Raji (cell line): ENCODE measurements at regions not wholly inside any gene's neighbourhood (a gene's known extent, or its start where the extent isn't known, plus 50 kb on each side); places are given as distances from the start of the nearest gene placed in this dataset.

Experiments
- POLR2A ChIP-seq: IDR thresholded peaks from 2 replicates; pipeline ENCODE4 v1.6.1; 2011; ENCODE audit warnings: low read depth, low read length, control low read depth; ENCODE audit not compliant: insufficient read depth

- TF ChIP-seq POLR2A, result no peak
Measured at GRCh38 chr5:30932273-30933017, 261.0 kb upstream of the CDH6 start.

DNA sequence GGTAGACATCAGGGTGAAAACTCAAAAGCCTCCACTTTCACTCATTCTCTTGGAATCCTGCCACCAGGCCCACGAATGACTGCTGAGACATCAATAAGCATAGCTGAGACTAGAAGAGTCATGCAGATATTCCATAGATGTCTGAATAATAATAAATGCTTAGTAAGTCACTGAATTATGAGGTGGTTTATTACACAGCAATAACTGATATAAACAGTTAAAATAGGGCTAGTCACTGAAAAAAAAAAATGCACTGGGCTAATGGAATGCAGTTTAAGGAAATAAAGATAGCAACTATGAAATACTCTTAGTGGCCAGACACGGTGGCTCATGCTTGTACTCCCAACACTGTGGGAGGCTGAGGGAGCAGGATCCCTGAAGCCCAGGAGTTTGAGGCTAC is 262.8 kb upstream of the CDH6 start:
- TF ChIP-seq POLR2A, result no peak

GRCh38 chr5:30928956-30929355 is 264.5 kb upstream of the CDH6 start:
- no peak for TF ChIP-seq POLR2A

DNA sequence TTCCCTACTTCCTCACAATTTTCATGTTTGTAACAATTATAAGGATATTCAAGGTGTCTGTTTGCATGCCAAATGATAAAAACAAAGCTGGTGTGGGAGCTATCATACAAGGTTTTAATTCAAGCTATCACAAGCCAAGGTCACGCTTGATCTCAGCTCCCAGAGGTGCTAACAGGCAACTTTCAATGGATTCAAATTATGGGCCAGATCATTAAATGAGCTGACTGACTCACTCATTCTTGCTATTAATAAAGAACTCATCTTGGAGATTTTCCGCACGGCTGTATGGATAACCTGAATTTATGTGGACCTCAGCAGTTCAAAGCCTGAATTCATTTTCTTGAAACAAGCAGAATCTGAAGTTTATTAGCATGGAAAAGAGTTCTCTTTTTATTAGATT is 267.3 kb upstream of the CDH6 start:
- TF ChIP-seq POLR2A, result no peak

DNA sequence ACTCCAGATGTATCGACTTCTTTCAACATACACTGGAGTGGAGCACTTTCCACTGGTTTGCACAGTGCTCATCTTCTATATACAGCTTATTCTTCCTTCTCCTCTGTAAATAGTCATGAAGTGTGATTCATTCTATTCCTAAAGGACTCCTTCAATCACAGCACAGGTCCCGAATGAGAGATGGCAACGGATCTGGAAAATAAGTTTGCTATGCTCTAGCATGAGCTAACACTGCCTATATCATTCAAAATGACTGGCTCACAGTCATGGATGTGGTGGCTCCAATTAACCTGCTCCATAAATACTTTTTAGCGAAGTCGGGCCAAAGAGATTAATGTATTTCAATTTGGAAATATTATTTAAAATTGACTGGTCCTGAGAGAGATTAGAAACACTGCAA is 272.1 kb upstream of the CDH6 start:
- no peak for TF ChIP-seq POLR2A

DNA sequence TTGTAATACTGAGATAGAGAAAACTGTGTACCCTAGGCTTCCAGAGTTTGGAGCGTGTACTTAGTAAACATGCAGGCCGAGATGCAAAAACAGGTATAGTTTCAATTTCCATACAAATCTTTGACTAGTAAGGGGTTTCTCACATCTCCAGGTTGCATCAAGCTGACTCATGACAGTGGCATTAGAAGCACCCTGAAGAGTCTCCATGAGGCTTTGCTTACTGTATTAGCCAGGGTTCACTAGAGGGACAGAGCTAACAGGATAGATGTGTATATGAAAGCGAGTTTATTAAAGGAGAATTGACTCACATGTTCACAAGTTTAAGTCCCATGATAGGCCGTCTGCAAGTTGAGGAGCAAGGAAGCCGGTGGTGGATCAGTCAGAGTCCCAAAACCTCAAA is 275.3 kb upstream of the CDH6 start:
- no peak for TF ChIP-seq POLR2A

DNA sequence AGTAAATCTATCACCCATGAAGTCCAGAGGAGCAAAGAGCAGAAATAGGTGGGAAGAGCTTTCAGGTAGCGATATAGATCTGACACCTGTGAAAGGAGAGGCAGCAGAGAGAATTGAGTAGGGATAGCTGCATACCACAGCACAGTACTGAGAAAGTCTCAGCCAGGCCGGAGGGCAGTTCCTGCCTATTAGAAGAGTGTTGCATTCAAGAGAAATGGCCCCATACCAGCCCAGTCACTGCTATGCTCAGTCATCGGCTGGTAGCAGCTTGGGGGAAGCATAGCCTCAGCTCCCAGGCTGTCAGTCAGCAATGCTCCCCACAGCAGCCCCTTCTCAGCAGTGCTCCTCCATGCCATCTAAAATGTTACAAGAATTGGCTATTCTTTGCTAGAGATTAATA is 285.1 kb upstream of the CDH6 start:
- no peak for TF ChIP-seq POLR2A

- TF ChIP-seq POLR2A, result no peak
Measured at GRCh38 chr5:30900367-30900766, 293.1 kb upstream of the CDH6 start.

GRCh38 chr5:30894811-30895210 is 298.7 kb upstream of the CDH6 start:
- no peak for TF ChIP-seq POLR2A

DNA sequence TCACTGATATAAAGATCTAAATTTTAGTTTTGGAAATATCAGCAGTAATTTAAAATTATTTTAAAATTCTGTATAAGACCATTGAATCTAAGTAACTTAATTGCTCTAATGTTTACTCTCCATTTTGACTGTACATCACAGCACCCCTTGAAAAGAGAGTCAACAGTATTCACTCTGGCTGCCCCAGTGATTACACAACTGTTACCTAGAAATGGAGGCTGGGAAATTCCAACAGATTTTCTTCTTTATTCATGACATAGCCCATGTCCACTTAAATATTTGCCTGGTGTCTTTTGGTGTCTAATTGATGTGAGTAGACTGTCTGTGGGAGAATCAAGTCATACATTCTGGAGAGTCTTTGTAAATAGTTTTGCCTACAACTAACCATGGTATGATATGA is 301.8 kb upstream of the CDH6 start:
- TF ChIP-seq POLR2A, result no peak

DNA sequence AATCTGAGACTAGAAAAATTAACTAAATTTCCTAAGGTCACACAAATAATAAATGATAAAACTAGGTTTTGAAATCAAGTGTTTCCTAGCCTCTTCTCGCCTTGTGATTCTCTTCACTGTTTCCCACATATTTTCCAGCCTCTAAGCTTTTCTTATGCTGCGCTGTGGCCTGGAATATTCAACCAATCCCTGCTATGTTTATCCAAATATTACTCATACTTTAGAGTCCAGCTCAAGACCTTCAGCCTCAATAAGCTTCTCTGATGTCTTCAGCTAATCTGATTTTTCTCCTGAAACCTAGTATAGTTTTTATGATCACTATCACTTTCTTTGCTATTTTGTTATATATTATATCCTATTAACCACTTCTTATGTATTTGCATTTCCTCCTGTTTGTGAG is 303.1 kb upstream of the CDH6 start:
- no peak for TF ChIP-seq POLR2A

- TF ChIP-seq POLR2A, result no peak
Measured at GRCh38 chr5:30880514-30880913, 313.0 kb upstream of the CDH6 start.

- no peak for TF ChIP-seq POLR2A
Measured at GRCh38 chr5:30879887-30880286, 313.6 kb upstream of the CDH6 start.

- TF ChIP-seq POLR2A, result no peak
Measured at GRCh38 chr5:30878746-30879145, 314.7 kb upstream of the CDH6 start.

DNA sequence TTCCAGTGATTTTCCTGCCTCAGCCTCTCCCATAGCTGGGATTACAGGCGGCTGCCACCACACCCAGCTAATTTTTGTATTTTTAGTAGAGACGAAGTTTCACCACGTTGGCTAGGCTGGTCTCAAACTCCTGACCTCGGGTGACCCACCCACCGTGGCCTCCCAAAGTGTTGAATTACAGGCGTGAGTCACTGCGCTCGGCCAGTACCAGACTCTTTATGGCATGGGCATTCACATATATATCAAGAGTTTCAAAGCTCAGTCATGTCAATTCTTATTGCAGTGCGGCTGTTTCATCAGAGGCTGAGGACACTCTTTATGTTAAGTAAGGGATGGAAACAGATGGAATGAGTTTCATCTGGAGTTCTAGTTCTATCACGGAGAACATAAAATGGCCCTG is 315.2 kb upstream of the CDH6 start:
- TF ChIP-seq POLR2A, result no peak

DNA sequence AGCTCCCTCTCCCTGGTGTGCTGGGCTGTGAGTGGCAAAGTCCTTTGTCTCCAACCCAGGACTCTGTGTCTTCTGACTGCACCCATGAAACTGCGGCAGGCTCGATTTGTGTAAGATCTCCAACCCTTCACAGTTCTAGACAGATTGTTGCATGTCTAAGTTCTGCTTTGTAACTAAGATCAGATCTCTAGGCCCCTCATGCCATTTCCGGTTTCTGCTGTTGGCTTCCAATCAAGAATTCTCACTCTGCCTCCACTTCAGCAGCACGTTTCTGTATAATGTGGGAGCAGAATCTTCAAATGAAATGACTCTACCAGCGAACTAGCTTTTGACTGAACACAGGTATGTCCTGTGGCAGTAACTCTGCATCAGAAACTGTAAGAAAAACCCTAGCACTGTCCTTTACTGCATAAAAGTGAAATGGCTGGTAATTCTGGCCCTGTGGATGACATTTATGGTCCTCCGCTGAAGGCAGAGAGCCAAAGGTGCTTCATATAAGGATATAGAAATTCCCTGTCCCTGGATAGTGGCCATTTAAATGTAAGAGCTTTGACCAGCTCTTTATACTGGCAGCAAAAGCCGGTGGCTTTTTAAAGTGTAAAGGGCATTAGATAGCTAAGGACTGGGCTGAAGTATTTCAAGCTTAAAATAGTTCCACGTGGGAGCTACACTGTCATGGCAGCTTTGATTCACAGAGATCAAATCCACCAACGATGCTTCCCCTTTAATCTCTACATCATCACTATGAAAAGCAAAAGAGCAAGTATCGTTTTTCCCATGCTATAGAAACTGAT is 319.0 kb upstream of the CDH6 start:
- no peak for TF ChIP-seq POLR2A
